Lower leg skin (tissue), 4 donors: ENCODE measurements at regions not wholly inside any gene's neighbourhood (a gene's known extent, or its start where the extent isn't known, plus 50 kb on each side); places are given as distances from the start of the nearest gene placed in this dataset.

ENCODE experiments used
- DNase-seq, 2 donors: peaks; one replicate each; pipeline ENCODE4 v3.0.0-alpha.2; 2019; ENCODE audit warnings: low spot score in 2 of 2
- H3K4me3 ChIP-seq: fragments of 200-600 bp; sonication (generic); 2 replicates; pipeline ENCODE4 v1.5.1; 2017; ENCODE audit warnings: mild to moderate bottlenecking, low read depth; ENCODE audit not compliant: poor library complexity, severe bottlenecking
- CTCF ChIP-seq, 3 donors: fragments of 450-650 bp; IDR thresholded peaks; one replicate each; pipeline ENCODE4 v1.5.1; 2016; ENCODE audit warnings: antibody characterized with exemption in 3 of 3, mild to moderate bottlenecking in 3 of 3, moderate library complexity in 2 of 3
- POLR2A ChIP-seq, 2 donors: fragments of 450-650 bp; IDR thresholded peaks; one replicate each; pipeline ENCODE4 v1.6.1; 2016 to 2017; ENCODE audit warnings: antibody characterized with exemption in 2 of 2, mild to moderate bottlenecking in 1 of 2, moderate library complexity in 1 of 2
- WGBS, 2 donors: methylation state at CpG; one replicate each; pipeline ENCODE4 v1.1.5; 2018; 5-methylcytosine and 5-hydroxymethylcytosine counted together
- intact Hi-C: fragments of 100-400 bp; cut with DNase I; formaldehyde crosslinking; loops from one replicate; pipeline ENCODE4 v1.15.0; 2023; ENCODE audit warnings: low total_unique reads

GRCh38 chr13:87100431-87100830, 570.7 kb upstream of the SLITRK5 start:
- WGBS, 2 donors, result 54% methylated on average over 5 of the region's 5 CpGs
- no peak for DNase-seq
- H3K4me3 ChIP-seq, result no peak overlapping the region
- no peak for TF ChIP-seq POLR2A (IDR thresholded peaks at IDR 0.05)
- intact Hi-C loops, result no loop called here

GRCh38 chr13:87107651-87108050, 563.5 kb upstream of the SLITRK5 start:
- H3K4me3 ChIP-seq, result no peak overlapping the region
- DNase-seq, result no peak
- WGBS, 2 donors, result 63 to 81% methylated on average over 2 of the region's 2 CpGs
- intact Hi-C loops, result no loop called here
- TF ChIP-seq CTCF (IDR thresholded peaks at IDR 0.05), result no peak
- TF ChIP-seq POLR2A (IDR thresholded peaks at IDR 0.05), result no peak

GRCh38 chr13:87120476-87120875, 550.7 kb upstream of the SLITRK5 start:
- TF ChIP-seq CTCF (IDR thresholded peaks at IDR 0.05), result no peak
- TF ChIP-seq POLR2A (IDR thresholded peaks at IDR 0.05), result no peak
- H3K4me3 ChIP-seq, result no peak overlapping the region
- intact Hi-C loops, result no loop called here
- no peak for DNase-seq
- 25 to 36% methylated on average over 2 of the region's 2 CpGs for WGBS, 2 donors

GRCh38 chr13:87122551-87122950, 548.6 kb upstream of the SLITRK5 start:
- intact Hi-C loops, result no loop called here
- H3K4me3 ChIP-seq, result no peak overlapping the region
- TF ChIP-seq CTCF (IDR thresholded peaks at IDR 0.05), result no peak
- no peak for TF ChIP-seq POLR2A (IDR thresholded peaks at IDR 0.05)
- DNase-seq, result no peak

- WGBS, 2 donors, result 27 to 40% methylated on average over 10 of the region's 10 CpGs
- peak in 1 of 2 donors; percentile 18 for DNase-seq
Observed at GRCh38 chr13:87123987-87124784, 547.0 kb upstream of the SLITRK5 start.

GRCh38 chr13:87124785-87125074, 546.4 kb upstream of the SLITRK5 start:
- no peak overlapping the region for H3K4me3 ChIP-seq
- 88 to 93% methylated on average over 4 of the region's 4 CpGs for WGBS, 2 donors
- no peak for DNase-seq
- intact Hi-C loops, result no loop called here
- TF ChIP-seq CTCF (IDR thresholded peaks at IDR 0.05), result no peak

More at GRCh38 chr13:87123987-87124784, 547.0 kb upstream of the SLITRK5 start:
- no peak overlapping the region for H3K4me3 ChIP-seq
- TF ChIP-seq CTCF (IDR thresholded peaks at IDR 0.05) (no peak), POLR2A (IDR thresholded peaks at IDR 0.05) (no peak)
- intact Hi-C loops, result no loop called here
